COLO668 (cell line): ENCODE measurements at regions not wholly inside any gene's neighbourhood (a gene's known extent, or its start where the extent isn't known, plus 50 kb on each side); places are given as distances from the start of the nearest gene placed in this dataset.
"Not testable (repeated sequence)": the region's sequence is repeated elsewhere in the genome, so short reads cannot be mapped to it uniquely, and the experiment has no call there.

Source experiments
- DNase-seq: peaks from one replicate; lab custom pipeline; 2025; ENCODE audit not compliant: unreplicated experiment; lab: John Stamatoyannopoulos, UW

DNA sequence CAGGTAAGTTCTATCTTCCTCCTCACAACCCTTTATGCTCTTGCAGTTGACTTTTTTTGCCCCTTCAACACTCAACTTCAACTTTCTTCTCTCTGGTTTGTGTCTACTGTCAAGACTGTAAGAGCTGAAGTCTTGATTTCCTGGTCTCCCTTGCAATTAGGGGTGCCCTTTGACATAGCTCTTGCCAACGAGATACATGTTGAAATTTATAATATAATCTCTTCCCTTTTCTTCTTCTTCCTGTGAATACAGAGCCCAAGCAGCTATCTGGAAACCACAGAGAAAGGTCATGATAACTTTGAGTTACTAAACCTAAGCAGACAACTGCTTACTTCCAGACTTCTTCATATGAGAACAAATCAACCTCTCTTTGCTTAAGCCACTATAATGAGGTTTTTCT is 163.5 kb downstream of the MC4R start:
- DNase-seq, result no peak

- DNase-seq, result no peak
These were observed 169.9 kb downstream of the MC4R start for GRCh38 chr18:60202708-60203107.

- no peak for DNase-seq
These were observed 172.0 kb downstream of the MC4R start for GRCh38 chr18:60200558-60200957.

GRCh38 chr18:60199505-60199904 is 173.1 kb downstream of the MC4R start:
- DNase-seq, result no peak

- no peak for DNase-seq
These were observed 174.7 kb downstream of the MC4R start for GRCh38 chr18:60197671-60198462.

- DNase-seq, result no peak
These were observed 175.6 kb downstream of the MC4R start for GRCh38 chr18:60196836-60197606.

DNA sequence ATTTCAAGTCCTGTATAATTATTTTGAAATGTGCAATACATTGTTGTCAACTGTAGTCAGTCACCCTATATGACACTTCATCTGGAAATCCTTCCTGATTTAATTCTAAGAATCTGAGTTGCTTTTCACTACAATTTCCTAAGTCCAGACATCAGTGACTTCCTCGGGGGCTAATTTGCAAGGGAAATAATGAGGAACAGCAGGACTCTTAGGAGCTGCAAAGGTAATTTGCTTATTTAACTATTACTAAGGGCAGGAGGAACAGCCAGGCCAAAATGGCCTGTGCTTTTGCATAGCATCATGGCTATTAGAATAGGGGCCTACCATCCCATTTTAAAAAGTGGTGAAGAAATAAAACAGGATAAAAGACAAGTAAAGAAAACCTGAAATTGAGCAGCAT is 178.8 kb downstream of the MC4R start:
- no peak for DNase-seq

DNA sequence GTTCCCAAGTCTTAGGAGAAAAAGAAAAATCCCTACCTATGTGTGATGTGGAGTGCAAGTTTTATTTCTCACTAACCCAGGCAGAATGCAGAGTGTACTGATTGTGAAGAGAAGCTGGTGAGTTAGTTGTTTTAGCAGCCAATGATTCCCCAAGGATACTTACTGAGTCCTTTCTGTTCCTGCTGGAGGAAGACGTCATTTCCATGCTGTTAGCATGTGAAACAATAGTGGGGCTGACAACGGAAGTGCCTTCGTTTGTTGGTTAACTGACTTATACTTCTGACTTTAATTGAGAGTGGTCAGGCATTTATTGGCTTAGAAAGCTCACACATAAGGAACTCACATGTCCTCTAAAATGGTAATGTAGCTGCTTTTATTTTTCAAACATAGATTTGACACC is 180.6 kb downstream of the MC4R start:
- no peak for DNase-seq

- DNase-seq, result no peak
These were observed 182.7 kb downstream of the MC4R start for GRCh38 chr18:60189856-60190255.

DNA sequence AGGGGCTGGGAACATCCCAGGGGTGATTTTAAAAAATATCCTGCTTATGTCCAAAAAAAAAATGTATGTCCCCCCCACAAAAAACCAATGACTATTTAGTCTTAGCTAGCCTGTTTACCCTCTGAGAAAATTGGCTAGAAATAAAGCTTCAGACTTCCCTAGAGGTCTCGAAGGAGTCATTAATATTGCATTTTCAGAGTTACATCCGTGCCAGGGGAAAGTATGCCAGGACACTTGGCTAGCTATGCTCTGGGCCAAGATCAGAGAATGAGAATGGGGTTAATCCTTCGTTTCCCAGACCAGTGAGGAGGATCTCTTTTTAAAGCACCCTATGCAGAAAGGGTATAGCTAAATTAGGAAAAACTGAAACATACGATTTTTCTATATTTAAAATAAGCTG is 183.6 kb downstream of the MC4R start:
- DNase-seq, result no peak

GRCh38 chr18:60182223-60182622 is 190.4 kb downstream of the MC4R start:
- no peak for DNase-seq

- DNase-seq, result no peak
These were observed 191.9 kb downstream of the MC4R start for GRCh38 chr18:60180671-60181070.

- not testable (repeated sequence) for DNase-seq
These were observed 194.4 kb downstream of the MC4R start for GRCh38 chr18:60178224-60178623.

- DNase-seq, result no peak
These were observed 196.3 kb downstream of the MC4R start for GRCh38 chr18:60176259-60176658.

- no peak for DNase-seq
These were observed 197.7 kb downstream of the MC4R start for GRCh38 chr18:60174832-60175231.

DNA sequence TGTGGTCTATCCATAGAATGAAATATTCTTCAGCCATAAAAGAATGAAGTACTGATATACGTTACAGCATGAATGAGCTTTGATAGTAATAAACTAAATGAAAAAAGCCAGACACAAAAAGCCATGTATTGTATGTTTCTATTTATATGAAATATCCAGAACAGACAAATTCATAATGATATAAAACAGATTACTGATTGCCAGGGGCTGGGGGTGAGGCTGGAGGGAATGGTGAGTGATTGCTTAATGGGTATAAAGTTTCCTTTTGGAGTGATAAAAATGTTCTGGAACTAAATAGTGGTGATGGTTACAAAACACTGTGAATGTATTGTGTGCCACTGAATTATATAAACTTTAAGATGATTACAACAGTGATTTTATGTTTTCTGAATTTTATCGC is 200.5 kb downstream of the MC4R start:
- no peak for DNase-seq

- no peak for DNase-seq
These were observed 209.0 kb downstream of the MC4R start for GRCh38 chr18:60163622-60164021.

GRCh38 chr18:60162388-60162787 is 210.2 kb downstream of the MC4R start:
- no peak for DNase-seq

GRCh38 chr18:60157810-60158209 is 214.8 kb downstream of the MC4R start:
- no peak for DNase-seq

- DNase-seq, result no peak
These were observed 219.2 kb downstream of the MC4R start for GRCh38 chr18:60153376-60153775.

DNA sequence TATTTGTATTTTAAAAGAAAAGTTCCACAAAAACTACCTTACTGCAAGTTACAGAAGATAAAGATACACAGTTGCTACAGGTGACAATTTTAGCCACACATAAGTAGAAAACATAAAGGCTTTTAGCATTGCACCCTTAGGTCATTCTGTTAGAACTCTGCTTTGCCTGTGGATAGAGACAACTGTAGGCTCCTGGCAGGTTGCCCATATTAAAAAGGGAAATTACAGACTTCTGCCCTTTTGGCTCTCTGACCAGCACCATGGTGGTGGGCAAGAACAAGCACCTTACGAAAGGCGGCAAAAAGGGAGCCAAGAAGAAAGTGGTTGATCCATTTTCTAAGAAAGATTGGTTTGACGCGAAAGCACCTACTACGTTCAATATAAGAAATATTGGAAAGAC is 223.3 kb downstream of the MC4R start:
- DNase-seq, result no peak

GRCh38 chr18:60147323-60147722 is 225.3 kb downstream of the MC4R start:
- no peak for DNase-seq
